Myocyte (in vitro differentiated cells): ENCODE measurements at regions not wholly inside any gene's neighbourhood (a gene's known extent, or its start where the extent isn't known, plus 50 kb on each side); places are given as distances from the start of the nearest gene placed in this dataset.
A peak's percentile ranks its signal among the peaks of the same experiment; 100 is the strongest.
"Not testable (repeated sequence)": the region's sequence is repeated elsewhere in the genome, so short reads cannot be mapped to it uniquely, and the experiment has no call there.

Experiments used
- DNase-seq: peaks from one replicate; pipeline ENCODE4 v3.0.0-alpha.2; 2012; ENCODE audit warnings: low read depth

DNA sequence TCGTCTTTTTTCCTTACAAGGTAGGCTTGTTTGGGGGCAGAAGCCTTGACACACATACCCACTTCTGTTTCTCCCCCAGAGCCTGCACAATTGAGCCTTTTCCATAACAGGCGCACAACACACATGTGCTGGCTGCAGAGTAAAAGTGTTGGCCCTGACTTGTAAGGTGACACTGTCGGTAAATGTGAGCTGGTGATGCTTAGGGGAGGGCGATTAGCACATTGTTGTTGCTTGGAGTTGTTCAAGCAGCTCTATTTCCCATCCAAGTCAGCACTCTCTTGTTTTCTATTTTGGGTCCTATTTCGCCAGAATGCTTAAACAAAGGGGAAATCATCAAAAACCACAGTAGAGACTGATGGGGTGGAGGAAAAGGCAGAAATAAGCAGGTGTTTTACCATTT lies 51.9 kb upstream of the PTPRJ start:
- DNase-seq, result no peak

DNA sequence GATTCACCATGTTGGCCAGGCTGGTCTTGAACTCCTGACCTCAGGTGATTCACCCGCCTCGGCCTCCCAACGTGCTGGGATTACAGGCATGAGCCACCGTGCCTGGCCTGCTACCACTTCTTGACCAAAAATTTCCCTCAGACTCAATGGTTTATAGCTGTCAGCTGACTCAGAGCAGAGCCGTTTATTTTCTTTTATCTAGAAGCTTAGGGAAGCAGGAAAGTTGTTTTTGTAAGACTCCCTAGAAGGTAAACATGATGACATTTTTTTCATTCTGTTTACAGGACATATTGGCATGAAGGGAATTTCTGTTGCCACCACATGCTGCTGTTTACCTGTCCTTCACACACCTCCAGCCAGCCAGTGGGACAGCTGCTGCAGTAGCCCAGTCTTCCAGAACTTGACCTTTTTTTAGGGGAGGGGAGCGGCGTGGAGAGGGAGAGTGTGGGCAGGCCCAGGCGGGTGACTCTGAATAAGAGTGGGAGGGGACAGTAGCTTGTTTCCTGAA lies 56.1 kb upstream of the PTPRJ start:
- no peak for DNase-seq

DNA sequence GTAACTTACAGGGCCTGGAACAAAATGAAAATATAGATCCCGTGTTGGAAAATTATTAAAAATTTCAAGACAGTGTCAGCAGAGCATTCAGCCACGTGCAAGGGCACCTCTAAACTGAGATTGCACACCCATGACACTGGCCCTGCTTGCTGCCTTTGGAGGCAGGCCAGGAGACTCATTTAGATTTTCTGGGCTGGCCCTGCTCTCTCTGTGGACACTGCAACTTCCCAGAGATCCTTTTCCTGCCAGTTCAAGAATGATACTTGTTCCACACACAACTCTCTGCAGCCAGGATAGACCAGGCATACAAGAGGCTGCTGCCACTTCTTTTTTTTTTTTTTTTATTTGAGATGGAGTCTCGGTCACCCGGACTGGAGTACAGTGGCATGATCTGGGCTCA lies 56.7 kb upstream of the PTPRJ start:
- DNase-seq, result peak; percentile 27

DNA sequence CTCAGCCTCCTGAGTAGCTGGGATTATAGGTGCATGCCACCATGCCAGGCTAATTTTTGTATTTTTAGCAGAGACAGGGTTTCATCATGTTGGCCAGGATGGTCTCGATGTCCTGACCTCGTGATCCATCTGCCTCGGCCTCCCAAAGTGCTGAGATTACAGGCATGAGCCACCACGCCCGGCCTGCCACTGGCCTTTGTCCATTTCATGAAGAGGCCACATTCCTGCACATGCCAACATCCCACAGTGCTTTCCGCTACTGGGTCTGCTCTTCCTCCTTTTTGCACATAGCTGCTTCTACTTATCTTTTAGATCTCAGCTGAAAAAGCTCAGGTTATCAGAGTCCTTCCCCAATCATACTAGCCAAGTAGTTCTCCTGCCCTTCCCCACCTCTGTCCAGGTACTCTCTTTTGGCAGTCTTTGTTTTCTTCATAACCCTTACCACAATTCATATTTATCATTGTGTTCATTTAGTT lies 59.2 kb upstream of the PTPRJ start:
- DNase-seq, result not testable (repeated sequence)

DNA sequence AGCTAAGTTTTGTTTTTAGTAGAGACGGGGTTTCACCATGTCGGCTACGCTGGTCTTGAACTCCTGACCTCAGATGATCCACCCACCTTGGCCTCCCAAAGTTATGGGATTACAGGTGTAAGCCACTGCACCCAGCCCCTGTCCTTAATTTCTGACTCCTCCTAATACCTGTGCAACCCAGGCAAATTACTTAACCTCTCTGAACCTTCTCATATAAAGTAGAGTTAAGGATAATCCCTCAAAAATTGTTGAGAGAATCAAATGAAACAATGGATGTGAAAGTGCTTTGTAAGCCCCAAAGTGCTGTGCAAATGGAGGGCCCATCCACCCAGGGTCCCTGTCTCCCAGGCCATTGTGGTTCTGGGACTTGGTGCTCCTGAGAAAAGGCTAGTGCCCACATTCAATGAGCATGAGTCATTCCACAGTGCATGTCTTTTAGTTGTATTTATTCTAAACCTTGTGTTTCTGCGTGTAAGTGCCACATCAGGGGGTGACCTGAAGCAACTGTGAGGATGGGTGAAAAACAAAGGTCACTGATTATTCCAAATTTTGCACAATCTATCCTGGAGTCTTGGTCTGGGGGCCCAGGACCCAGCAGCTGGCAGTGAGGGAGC lies 61.4 kb upstream of the PTPRJ start:
- peak; percentile 47 for DNase-seq

DNA sequence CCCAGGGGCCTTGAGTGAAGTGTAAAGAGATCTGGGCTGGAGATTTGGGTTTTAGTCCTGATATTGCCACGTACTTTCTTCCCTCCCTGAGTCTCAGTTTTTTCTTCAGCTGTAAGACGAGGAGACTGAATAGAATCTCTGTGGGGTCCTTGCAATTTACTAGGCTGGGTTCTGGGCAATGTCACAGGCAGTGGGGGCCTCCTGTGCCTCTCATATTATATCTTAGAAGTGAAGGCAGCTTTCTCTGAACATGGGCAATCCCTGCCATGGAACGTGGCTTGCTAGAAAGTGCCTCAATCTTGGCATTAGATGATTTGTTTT lies 62.0 kb upstream of the PTPRJ start:
- DNase-seq, result no peak

DNA sequence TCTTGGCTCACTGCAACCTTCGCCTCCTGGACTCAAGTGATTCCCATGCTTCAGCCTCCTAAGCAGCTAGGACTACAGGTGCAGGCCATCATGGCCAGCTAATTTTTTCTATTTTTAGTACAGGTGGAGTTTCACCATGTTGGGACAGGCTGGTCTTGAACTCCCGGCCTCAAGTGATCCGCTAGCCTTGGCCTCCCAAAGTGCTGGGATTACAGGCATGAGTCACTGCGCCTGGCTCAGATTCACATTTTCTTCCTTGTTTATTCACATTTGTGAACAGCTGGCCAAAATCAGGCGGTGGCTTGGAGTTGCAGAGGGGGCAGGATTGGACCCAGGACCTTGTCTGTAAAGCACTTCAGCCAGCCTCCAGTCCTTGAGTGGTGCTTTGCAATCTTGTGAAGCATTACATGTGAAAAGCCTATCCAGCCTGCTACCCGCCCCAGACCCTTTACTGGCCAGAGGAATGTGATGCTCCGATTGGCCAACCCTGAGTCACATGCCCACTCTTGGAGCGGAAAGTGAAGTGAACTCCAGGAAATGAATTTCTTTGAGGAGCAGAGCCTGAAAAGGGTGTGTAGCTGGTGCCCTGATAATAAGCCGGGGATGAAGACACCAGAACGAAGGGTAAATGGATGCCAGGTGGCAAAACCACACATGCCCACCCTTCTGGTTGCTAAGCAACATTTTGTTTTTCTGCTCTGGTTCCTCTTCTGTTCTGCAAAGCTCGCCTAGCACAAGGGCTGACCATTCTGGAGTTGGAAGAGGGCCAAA lies 62.6 kb upstream of the PTPRJ start:
- DNase-seq, result peak; percentile 96

DNA sequence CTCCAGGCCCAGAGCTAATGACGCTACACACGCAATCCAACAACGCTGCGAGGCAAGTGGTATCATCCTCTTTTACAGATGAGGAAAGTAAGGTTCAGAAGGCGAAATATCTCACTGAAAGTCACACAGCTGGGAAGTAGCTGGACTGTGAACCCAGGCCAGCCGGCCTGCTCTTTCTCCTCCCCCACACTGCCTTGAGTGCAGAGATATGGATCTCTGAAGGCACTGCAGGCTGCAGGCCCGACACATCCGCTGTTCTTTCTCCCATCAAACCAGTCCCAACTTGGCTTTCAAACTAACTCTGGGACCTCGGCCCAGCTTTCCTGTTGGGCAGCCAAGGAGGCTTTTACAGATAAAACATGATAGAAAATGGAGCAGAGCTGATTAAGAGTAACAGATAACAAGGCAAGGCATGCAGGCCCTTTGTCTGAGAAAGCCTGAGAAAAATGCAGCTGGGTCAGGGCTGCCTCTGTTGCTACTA lies 64.0 kb upstream of the PTPRJ start:
- no peak for DNase-seq

DNA sequence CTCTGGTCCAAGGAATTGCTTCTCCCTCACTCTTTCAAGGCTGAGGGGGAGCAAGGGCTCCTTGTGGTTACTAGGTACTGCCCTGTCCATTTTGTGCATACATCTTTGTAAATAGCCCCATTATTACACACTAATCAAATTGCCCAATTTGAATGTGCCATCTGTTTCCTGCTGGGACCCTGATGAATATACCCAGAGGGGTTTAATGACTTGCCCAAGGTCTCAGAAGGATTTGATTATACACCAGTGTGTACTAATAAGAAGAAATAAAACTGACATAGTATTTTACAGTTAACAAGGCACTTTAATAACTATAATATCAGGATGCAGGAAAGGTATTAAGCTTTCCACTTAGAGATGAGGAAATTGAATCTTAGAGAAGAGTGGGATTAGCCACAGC lies 64.6 kb upstream of the PTPRJ start:
- no peak for DNase-seq

DNA sequence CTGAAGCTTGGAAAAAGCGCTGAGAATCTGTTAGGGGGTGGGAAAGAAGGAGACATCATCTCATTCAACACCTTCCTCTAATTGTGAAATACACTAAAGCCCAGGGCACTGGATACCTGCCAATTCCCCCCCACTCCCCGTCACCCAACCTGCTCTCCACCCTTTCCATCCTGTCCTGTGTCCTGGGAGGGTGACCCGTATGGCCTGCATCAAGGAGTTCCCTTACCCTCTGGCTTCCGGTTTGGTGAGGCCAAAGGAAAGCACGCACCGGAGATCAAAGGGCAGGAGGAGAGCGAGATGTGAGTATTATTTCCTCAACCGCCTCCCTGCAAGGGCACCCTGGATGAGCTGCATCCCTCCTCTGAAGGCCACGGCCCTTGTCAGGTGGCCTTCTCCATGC lies 65.0 kb upstream of the PTPRJ start:
- no peak for DNase-seq

DNA sequence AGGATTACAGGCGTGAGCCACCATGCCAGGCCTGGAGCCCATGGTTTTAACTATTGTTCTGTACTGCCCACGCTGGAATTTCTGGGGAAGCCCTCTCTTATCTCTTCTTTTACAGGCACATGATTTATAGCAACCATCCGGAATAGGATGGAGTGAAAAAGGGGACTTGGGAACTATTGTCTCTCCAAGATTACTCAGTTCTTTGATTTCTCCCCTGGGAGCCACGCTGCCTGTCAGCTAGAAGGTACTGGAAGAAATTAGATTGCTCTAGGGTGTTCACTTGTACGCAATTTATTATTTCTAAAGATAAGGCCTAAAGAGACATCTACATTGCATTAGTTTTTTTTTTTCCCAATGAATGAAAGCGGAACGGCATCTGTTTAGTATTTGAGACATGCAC lies 65.6 kb upstream of the PTPRJ start:
- no peak for DNase-seq

DNA sequence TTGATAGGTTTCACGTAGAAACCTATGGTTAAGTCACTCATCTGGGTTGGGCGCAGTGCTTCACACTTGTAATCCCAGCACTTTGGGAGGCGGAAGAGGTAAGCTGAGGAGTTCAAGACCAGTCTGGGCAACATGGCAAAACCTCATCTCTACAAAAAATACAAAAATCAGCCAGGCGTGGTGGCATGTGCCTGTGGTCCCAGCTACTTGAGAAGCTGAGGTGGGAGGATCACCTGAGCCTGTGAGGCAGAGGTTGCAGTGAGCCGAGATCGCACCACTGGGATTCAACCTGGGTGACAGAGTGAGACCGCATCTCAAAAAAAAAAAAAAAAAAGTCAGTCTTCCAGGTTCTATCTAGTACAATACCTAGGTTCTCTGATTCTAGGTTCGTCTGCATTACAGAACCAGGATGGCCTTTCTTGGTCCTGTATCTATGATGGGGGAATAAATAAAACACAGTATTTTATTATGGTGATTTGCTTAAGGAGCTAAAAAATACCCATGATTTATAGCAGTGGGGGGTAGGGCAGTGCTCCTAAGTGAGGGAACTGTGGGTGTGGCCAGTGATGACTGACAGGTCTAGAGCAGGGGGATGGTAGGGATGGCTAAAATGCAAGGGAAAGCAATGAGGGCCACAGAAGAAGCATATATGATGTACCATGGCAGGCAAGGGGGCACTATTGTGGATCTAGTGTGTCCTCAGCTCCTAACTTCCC lies 65.5 kb upstream of the NUP160 start:
- DNase-seq, result no peak

DNA sequence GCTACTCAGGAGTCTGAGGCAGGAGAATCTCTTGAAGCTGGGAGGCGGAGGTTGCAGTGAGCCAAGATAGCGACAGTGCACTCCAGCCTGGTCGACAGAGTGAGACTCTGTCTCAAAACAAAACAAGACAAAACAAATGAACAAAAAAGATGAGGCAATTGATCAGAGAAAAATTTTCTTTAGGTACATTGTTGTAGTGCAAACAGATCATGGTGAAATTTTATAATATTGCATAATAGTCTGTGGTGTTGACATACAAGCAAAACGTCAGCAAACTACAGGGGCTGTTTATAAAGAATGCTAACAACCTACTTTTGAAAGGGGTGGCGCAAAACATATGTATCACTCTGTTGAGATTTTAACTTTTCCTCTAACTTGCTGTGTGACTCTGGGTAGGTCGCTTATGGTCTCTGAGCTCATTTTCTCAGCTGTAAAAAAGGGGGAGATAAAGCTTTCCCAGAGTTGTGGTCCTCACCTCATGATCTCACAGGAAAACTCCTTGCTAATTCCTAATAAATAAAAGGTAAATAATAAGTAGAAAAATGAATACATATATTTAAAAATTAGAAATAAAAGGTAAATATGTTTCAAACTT lies 64.8 kb upstream of the NUP160 start:
- DNase-seq, result no peak

DNA sequence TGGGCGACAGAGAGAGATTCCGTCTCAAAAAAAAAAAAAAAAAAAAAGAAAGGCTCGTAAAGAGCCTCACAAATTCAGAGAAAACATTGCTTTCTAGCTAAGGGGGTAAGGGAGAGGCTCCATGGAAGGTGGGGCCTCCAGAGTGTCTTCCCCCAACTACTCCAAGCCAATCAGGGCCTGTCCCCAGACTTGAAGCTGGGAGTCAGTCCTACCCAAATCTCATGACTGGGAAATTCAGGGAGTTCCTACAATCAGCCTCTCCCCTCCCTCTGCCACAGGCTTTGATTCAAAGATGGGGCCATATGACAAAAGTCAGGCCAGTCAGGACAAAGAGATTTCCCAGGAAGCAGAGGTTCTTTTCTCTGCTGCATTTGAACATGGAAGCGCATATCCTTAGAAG lies 63.0 kb upstream of the NUP160 start:
- DNase-seq, result no peak

DNA sequence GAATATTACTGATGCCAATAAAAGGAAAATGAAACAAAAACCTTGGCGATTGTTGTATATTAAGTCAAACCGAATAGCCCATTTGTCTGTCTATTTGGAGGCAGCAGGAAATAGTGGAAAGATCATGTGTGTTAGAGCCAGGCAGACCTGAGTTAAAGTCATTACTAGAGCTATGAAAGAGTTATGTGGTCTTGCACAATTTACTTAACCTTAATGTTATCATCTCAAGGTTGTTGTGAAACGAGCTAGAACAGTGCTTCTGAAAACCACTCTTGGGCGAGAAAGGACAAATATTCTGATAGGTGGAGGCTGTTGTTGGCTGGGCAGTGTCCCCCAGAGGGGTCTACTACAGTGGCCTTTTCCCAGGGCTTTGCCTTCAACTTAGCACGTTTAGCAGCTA lies 60.0 kb upstream of the NUP160 start:
- DNase-seq, result no peak

DNA sequence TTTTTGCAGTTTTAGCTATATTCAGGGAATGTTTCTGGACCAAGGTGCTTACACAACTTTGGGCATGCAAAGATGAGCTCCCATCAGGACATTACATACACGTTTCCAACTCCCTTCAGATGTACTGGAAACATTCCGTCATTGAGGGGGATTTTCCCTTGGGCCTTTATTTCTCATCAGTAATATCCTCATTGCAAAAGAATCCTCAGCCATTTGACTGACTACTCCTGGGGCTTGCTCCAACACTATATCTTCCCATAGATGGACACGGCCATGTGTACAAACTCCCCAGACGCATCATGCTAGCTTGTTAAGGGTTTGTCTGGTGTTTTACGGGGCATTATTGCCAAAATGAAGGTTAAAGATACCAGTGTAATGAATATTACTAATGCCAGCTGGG lies 59.3 kb upstream of the NUP160 start:
- peak; percentile 55 for DNase-seq

DNA sequence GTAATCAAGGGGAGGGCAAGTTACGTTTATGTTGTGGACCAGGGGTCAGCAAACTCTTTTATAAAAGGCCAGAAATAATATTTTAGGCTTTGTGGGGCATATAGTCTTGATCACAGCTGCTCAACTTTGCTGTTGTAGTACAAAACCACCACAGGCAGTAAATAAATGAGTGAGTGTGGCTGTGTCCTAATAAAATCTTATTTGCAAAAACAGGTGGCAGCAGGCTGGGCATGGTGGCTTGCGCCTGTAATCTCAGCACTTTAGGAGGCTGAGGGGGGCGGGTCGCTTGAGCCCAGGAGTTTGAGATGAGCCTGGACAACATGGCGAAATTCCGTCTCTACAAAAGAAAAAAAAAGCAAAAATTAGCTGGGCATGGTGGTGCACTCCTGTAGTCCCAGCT lies 57.9 kb upstream of the NUP160 start:
- DNase-seq, result peak; percentile 66

DNA sequence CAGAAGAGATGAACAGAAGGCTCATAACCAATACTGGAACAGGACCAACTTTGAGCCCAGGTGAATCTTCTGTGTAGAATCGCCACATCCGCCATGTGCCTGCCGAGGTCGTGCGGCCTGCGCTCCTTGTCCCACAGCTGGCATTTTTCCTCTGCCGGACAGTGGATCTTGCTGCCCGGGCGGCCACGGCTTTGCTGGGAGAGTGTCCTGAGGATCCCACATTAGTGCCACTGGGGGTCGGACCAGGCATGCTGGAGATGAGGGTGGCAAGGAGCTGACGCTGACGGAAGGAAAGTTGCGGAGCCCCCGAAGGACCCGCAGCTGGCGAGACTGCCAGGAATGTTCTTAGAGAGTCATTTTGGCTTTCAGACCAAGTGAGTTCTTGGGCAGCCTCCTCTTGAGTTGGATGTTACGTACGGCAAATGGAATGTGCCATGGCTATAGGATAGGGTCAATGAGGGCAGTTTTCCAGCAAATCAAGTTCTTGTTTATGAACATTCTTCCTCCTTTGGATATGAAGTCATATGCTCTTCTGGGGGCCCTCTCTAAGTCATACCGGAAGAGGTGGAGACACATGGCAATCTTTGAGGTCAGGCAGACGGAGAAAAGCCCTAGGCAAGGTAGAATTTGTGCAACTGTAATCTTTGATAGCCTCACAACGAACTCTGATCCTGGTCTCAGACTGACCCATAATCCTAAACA lies 57.4 kb upstream of the NUP160 start:
- peak; percentile 55 for DNase-seq

DNA sequence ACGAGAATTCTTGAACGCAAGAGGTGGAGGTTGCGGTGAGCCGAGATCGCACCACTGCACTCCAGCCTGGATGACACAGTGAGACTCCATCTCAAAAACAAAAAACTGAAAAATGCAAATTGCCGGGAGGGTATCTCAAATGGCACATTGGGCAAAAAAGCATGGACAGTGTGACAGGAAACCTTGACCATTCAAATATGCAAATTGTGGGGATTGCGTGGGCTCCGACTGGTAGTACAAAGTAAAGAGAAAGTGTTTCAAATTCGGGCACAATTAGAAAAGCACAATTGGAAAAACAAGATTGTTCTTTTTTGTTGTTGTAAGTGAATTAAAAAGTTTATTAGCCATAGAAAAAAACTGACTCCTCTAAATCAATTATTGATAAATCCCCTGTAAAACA lies 56.7 kb upstream of the NUP160 start:
- DNase-seq, result no peak

DNA sequence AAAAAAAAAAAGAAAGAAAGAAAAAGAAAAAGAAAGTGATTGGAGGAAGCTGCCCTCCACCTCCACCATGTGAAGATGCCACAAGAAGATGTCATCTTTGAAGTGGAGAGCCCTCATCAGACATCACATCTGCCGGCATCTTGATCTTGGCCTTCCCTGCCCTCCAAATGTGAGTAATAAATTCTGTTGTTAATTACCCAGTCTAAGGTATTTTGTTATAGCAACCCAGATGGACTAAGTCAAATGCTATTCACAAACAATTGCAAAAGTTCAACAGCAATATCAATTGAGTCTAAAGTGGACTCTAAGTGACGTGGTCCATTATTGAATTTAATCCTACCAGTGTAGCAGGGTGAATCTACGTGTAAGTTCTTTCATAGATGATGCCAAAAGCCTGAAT lies 55.9 kb upstream of the NUP160 start:
- no peak for DNase-seq

DNA sequence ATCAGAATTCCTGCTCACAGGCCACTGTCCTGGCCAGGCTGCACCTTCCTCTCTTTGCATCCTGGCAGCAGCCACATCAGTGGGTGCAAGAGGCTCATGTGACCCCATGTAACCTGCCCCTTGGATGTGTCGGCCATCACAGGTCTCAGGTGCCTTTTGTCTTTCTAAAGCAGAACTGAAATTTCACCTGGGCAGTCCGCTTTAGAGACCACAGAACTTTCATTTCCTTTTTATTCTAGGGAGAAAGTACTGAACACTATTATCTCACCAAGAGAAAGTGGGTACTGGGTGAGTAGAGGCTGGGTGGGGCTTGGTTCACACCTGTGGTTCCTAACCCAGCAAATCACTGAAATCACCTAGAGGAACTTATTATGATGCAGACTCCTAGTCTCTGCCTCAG lies 51.7 kb upstream of the NUP160 start:
- no peak for DNase-seq
